Aorta (tissue), 5 donors: ENCODE measurements at regions not wholly inside any gene's neighbourhood (a gene's known extent, or its start where the extent isn't known, plus 50 kb on each side); places are given as distances from the start of the nearest gene placed in this dataset.
A peak's percentile ranks its signal among the peaks of the same experiment; 100 is the strongest.
"Not testable (repeated sequence)": the region's sequence is repeated elsewhere in the genome, so short reads cannot be mapped to it uniquely, and the experiment has no call there.

Experiments
- ATAC-seq: fragments of 200-7000 bp; cut with Tn5 transposase; one replicate; pipeline ENCODE4 v1.9.1; 2022; ENCODE audit warnings: moderate library complexity; ENCODE audit not compliant: low FRiP score
- DNase-seq, 2 donors: peaks; one replicate each; pipeline ENCODE4 v3.0.0-alpha.2; 2020
- H3K27ac ChIP-seq, 2 donors: one replicate each; pipeline ENCODE4 v1.5.1; 2013; ENCODE audit warnings: low read length in 2 of 2, mild to moderate bottlenecking in 2 of 2, moderate library complexity in 2 of 2, control low read depth in 1 of 2, inconsistent platforms in 1 of 2, low read depth in 1 of 2
- H3K27me3 ChIP-seq, 2 donors: one replicate each; pipeline ENCODE4 v1.6.1; 2013; ENCODE audit warnings: control low read depth in 1 of 2, low read length in 1 of 2, mild to moderate bottlenecking in 1 of 2, moderate library complexity in 1 of 2; ENCODE audit not compliant: insufficient read depth in 2 of 2, control insufficient read depth in 1 of 2
- H3K36me3 ChIP-seq, 2 donors: one replicate each; pipeline ENCODE4 v1.6.1; 2013; ENCODE audit warnings: control low read depth in 1 of 2, low read length in 1 of 2, mild to moderate bottlenecking in 1 of 2; ENCODE audit not compliant: insufficient read depth in 2 of 2, control insufficient read depth in 1 of 2
- H3K4me1 ChIP-seq, 2 donors: one replicate each; pipeline ENCODE4 v1.6.1; 2013; ENCODE audit warnings: low read length in 2 of 2, control low read depth in 1 of 2, mild to moderate bottlenecking in 1 of 2, moderate library complexity in 1 of 2; ENCODE audit not compliant: insufficient read depth in 2 of 2, control insufficient read depth in 1 of 2
- H3K4me3 ChIP-seq, 2 donors: one replicate each; pipeline ENCODE4 v1.5.1; 2013; ENCODE audit warnings: low read length in 2 of 2, control low read depth in 1 of 2, mild to moderate bottlenecking in 1 of 2
- H3K9me3 ChIP-seq: one replicate; pipeline ENCODE4 v1.6.1; 2013; ENCODE audit warnings: mild to moderate bottlenecking, low read length; ENCODE audit not compliant: control insufficient read depth
- WGBS, 2 donors: extraction: QIAGEN DNeasy Blood & Tissue Kit; methylation state at CpG; one replicate each; pipeline ENCODE4 v1.1.7; 2013; 5-methylcytosine and 5-hydroxymethylcytosine counted together
- intact Hi-C, 2 donors: fragments of 100-400 bp; cut with DNase I; formaldehyde crosslinking; loops; one replicate each; pipeline versions ENCODE4 v1.14.2 to v1.15.0; 2022
- donor health status: healthy with polysubstance abuse.
- donor health status: Bipolar disorder and iron deficiency.
- donor health status: DM: no; HTN: no; CAD: no.
- donor health status: DM: no; HTN: no; CAD: no.
- donor health status: DM: yes; HTN: yes; CAD: no.

- Histone ChIP-seq H3K4me3 (no peak overlapping the region), H3K9me3 (no peaks in the 10 kb centered on the region), H3K27me3 (no peaks in the 10 kb centered on the region), H3K27ac (no peak overlapping the region), H3K4me1 (no peaks in the 10 kb centered on the region), H3K36me3 (no peaks in the 10 kb centered on the region)
- 48 to 54% methylated on average over 2 of the region's 2 CpGs for WGBS, 2 donors
- intact Hi-C loops, result no loop called here
- DNase-seq, result no peak
- ATAC-seq, result no peak
Observed at GRCh38 chr5:120805131-120805530, 341.0 kb downstream of the PRR16 start.

DNA sequence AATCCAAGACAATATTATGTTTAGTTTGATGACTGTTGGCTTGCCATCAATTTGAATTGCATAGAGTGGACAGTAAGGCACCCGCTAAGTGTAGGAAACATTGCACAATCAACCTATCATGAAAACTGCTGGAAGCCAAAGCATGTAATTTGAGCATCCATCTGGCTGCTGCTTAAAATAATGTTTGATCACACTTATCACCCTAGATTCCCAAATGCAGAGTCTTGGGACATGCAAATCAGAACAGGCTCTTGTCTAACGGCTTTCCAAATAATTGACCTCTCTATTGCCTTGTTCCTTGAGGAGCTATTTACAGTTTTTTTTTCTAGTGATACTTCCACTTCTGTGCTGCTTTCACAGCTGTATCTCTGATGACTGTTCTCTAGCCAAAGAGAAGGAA, 342.1 kb downstream of the PRR16 start:
- WGBS, 2 donors, result 92 to 93% methylated on average over 2 of the region's 2 CpGs
- intact Hi-C loops, result no loop called here
- peak; percentile 36 for ATAC-seq
- H3K9me3 ChIP-seq, result no peaks in the 10 kb centered on the region
- DNase-seq, result no peak
- no peaks in the 10 kb centered on the region for H3K27me3 ChIP-seq
- no peak overlapping the region for H3K27ac ChIP-seq
- no peaks in the 10 kb centered on the region for H3K4me1 ChIP-seq
- no peaks in the 10 kb centered on the region for H3K36me3 ChIP-seq
- no peak overlapping the region for H3K4me3 ChIP-seq

DNA sequence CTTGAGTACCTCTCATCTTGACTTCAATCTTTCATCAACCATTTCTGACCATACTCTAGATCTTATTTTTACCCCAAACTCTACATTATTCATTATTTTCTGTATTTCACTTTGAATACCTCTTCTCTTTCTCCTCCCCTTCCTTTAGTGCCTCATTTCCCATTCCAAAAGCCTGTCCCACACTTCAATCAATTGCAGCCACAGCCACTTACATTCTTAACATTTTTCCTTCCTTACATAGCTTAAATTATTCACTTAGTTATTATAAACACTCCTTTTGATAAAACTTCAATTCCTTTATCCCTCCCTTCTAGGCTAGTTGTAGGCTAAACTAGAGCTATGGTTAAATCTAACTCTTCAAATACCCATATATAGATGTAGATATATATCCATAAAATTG, 344.0 kb downstream of the PRR16 start:
- Histone ChIP-seq H3K9me3 (no peaks in the 10 kb centered on the region), H3K4me3 (no peak overlapping the region), H3K27ac (no peak overlapping the region), H3K36me3 (no peaks in the 10 kb centered on the region), H3K4me1 (no peaks in the 10 kb centered on the region), H3K27me3 (no peaks in the 10 kb centered on the region)
- DNase-seq (no peak), ATAC-seq (no peak)
- intact Hi-C loops, result no loop called here

DNA sequence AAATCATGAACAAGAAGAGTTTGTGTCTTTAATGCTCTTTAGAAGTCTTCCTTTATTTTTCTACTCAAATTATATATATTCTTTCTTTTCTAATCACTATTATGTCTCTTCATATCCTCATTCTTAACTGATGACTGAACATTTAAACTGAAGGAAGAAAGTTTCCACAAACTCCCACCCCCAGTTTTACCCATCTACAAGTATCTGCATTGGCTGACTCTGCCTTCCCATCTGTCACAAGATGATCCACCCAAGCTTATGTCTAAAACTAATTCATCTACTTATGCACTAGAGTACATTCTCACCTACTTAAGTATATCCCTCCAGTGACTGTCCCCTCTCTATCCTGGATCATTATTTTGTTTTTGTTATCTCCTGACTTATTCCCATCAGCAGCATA, 344.5 kb downstream of the PRR16 start:
- no peak overlapping the region for H3K4me3 ChIP-seq
- intact Hi-C loops, result no loop called here

GRCh38 chr5:120813551-120813950, 349.5 kb downstream of the PRR16 start:
- no peak for DNase-seq
- 88 to 92% methylated on average over 2 of the region's 2 CpGs for WGBS, 2 donors

More for the DNA sequence above, 344.5 kb downstream of the PRR16 start:
- no peak overlapping the region for H3K27ac ChIP-seq
- H3K9me3 ChIP-seq, result no peaks in the 10 kb centered on the region
- H3K36me3 ChIP-seq, result no peaks in the 10 kb centered on the region
- no peaks in the 10 kb centered on the region for H3K4me1 ChIP-seq
- no peak for DNase-seq
- no peak for ATAC-seq
- H3K27me3 ChIP-seq, result no peaks in the 10 kb centered on the region

DNA sequence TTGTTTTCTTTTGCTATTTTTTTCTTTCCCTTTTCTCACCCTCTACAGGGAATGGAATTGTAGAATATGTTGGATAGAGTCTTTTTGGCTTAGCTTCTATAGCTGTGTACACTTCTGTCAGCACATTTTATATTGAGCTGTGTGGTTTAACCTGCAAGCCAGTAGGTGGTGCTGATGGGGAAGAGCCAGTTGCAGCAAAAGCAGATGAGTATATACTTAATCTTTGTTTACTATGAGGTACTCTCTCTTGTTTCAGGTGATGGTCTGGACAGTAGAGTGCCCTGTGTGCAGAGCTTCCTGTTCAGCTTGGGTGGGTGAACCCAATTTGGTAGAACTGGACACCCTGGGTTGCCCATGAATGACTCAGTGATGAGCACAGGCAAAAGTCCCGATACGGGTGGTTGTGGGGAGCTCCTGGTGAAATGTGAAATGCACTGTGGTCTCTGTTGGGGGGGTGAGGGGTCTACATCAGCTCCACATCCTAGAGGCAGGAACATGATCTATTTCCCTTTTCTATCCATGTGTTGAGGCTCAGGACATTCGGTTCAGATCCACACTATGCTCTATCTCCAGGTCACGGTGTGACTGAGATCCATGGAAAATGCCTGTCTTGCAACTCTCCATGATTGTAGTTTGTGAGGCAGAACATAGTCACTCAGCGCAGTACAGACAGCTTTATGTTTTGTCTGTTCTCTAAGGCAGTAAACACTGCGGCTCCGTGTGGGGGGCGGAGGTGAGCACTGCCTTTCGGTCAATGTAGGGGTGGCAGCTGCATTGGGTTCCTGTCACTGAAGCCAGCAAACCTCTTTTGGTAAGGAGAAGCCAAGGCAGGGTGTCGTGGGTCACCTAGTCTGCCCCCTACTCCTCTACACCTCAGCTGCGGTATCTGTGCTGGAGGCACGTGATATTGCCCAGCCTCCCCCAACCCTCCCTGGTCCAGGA, 353.2 kb downstream of the PRR16 start:
- no peak overlapping the region for H3K4me3 ChIP-seq
- no peaks in the 10 kb centered on the region for H3K4me1 ChIP-seq
- no peaks in the 10 kb centered on the region for H3K36me3 ChIP-seq
- WGBS, 2 donors, result 98% methylated on average over 12 of the region's 12 CpGs
- intact Hi-C loops, result no loop called here
- no peak overlapping the region for H3K27ac ChIP-seq
- ATAC-seq (no peak), DNase-seq (no peak)
- H3K9me3 ChIP-seq, result peaks cover 2% of the 10 kb centered on the region
- no peaks in the 10 kb centered on the region for H3K27me3 ChIP-seq

More at GRCh38 chr5:120813551-120813950, 349.5 kb downstream of the PRR16 start:
- Histone ChIP-seq H3K27me3 (no peaks in the 10 kb centered on the region), H3K27ac (no peak overlapping the region), H3K4me3 (no peak overlapping the region), H3K36me3 (no peaks in the 10 kb centered on the region), H3K9me3 (peaks cover 2% of the 10 kb centered on the region), H3K4me1 (no peaks in the 10 kb centered on the region)
- ATAC-seq, result no peak
- intact Hi-C loops, result no loop called here

GRCh38 chr5:120818128-120818527, 354.0 kb downstream of the PRR16 start:
- H3K4me3 ChIP-seq, result no peak overlapping the region
- DNase-seq, result no peak
- H3K9me3 ChIP-seq, result peaks cover 2% of the 10 kb centered on the region
- no peaks in the 10 kb centered on the region for H3K27me3 ChIP-seq
- H3K4me1 ChIP-seq, result no peaks in the 10 kb centered on the region
- intact Hi-C loops, result no loop called here
- H3K36me3 ChIP-seq, result no peaks in the 10 kb centered on the region
- no peak overlapping the region for H3K27ac ChIP-seq
- WGBS, 2 donors, result 91 to 92% methylated on average over 6 of the region's 6 CpGs
- no peak for ATAC-seq

DNA sequence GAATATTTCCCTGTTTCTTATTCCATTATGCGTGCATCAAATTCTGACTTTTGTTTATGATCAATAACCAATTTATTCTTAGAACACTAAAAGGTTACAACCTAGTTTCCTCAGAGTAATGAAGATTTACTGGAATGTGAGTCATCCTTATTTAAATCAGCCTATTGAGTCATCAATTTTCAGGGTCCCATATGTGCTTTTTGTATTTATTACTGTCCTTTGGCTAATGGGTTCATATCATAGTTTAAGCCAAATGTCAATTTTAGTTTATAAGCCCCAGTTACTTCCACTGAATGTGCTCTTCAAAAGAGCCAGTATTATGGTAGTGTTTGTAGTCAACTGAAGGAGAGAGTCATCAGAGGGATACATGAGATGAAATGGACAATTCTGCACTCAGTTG, 359.2 kb downstream of the PRR16 start:
- no peaks in the 10 kb centered on the region for H3K9me3 ChIP-seq
- H3K4me3 ChIP-seq, result no peak overlapping the region
- H3K27me3 ChIP-seq, result no peaks in the 10 kb centered on the region
- no peak overlapping the region for H3K27ac ChIP-seq
- intact Hi-C loops, result no loop called here
- H3K36me3 ChIP-seq, result no peaks in the 10 kb centered on the region
- no peak for DNase-seq
- 98 to 99% methylated on average over 1 of the region's 1 CpG for WGBS, 2 donors
- no peaks in the 10 kb centered on the region for H3K4me1 ChIP-seq
- no peak for ATAC-seq

DNA sequence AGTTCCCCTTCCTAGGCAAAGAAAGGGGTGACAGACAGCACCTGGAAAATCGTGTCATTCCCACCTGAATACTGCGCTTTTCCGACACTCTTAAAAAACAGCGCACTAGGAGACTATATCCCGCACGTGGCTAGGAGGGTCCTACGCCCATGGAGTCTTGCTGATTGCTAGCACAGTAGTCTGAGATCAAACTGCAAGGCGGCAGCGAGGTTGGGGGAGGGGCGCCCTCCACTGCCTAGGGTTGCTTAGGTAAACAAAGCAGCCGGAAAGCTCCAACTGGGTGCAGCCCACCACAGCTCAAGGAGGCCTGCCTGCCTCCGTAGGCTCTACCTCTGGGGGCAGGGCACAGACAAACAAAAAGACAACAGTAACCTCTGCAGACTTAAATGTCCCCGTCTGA, 367.5 kb downstream of the PRR16 start:
- H3K9me3 ChIP-seq, H3K4me3 ChIP-seq, H3K4me1 ChIP-seq, intact Hi-C loops, ATAC-seq, H3K27me3 ChIP-seq, H3K27ac ChIP-seq, H3K36me3 ChIP-seq, DNase-seq: not testable (repeated sequence)
- 84 to 95% methylated on average over 12 to 13 of the region's 13 CpGs for WGBS, 2 donors
